NOMO-1 treated with dmso at 0.1 percent for 144 hours (cell line): ENCODE measurements at regions not wholly inside any gene's neighbourhood (a gene's known extent, or its start where the extent isn't known, plus 50 kb on each side); places are given as distances from the start of the nearest gene placed in this dataset.

ENCODE experiments used
- DNase-seq: peaks from one replicate; lab custom pipeline; 2025; ENCODE audit not compliant: unreplicated experiment; lab: John Stamatoyannopoulos, UW

GRCh38 chr18:34591920-34592444 is 118.1 kb upstream of the DTNA start:
- no peak for DNase-seq

- no peak for DNase-seq
Observed at GRCh38 chr18:34592481-34592880, 117.6 kb upstream of the DTNA start.

- DNase-seq, result no peak
Observed at GRCh38 chr18:34592961-34593382, 117.1 kb upstream of the DTNA start.

- no peak for DNase-seq
Observed at GRCh38 chr18:34594266-34594665, 115.8 kb upstream of the DTNA start.

- no peak for DNase-seq
Observed at GRCh38 chr18:34595690-34596089, 114.4 kb upstream of the DTNA start.

- DNase-seq, result no peak
Observed at GRCh38 chr18:34598120-34598635, 111.9 kb upstream of the DTNA start.

- no peak for DNase-seq
Observed at GRCh38 chr18:34600158-34600557, 109.9 kb upstream of the DTNA start.

- DNase-seq, result no peak
Observed at GRCh38 chr18:34600874-34601656, 109.0 kb upstream of the DTNA start.

GRCh38 chr18:34604591-34604990 is 105.5 kb upstream of the DTNA start:
- DNase-seq, result peak; percentile 50

GRCh38 chr18:34606851-34607250 is 103.2 kb upstream of the DTNA start:
- no peak for DNase-seq

GRCh38 chr18:34608064-34608463 is 102.0 kb upstream of the DTNA start:
- no peak for DNase-seq

- DNase-seq, result no peak
Observed at GRCh38 chr18:34609986-34610648, 100.0 kb upstream of the DTNA start.

GRCh38 chr18:34611904-34612303 is 98.2 kb upstream of the DTNA start:
- no peak for DNase-seq

- DNase-seq, result no peak
Observed at GRCh38 chr18:34620258-34620861, 89.7 kb upstream of the DTNA start.

GRCh38 chr18:34623557-34623956 is 86.5 kb upstream of the DTNA start:
- DNase-seq, result no peak

- no peak for DNase-seq
Observed at GRCh38 chr18:34624551-34624950, 85.5 kb upstream of the DTNA start.

GRCh38 chr18:34626404-34627136 is 83.5 kb upstream of the DTNA start:
- DNase-seq, result no peak

GRCh38 chr18:34627137-34627920 is 82.8 kb upstream of the DTNA start:
- DNase-seq, result no peak

- no peak for DNase-seq
Observed at GRCh38 chr18:34631093-34631966, 78.8 kb upstream of the DTNA start.
